BJ (cell line): ENCODE measurements at regions not wholly inside any gene's neighbourhood (a gene's known extent, or its start where the extent isn't known, plus 50 kb on each side); places are given as distances from the start of the nearest gene placed in this dataset.

Source experiments
- CTCF ChIA-PET: fragments of 350-600 bp; formaldehyde crosslinking; extraction: SDS; loops from one replicate; lab custom pipeline; 2021; ENCODE audit warnings: antibody characterized with exemption, inconsistent platforms; lab: Yijun Ruan, JAX
- POLR2A ChIA-PET: fragments of 300-600 bp; sonication (Branson Sonifier 250); formaldehyde crosslinking; extraction: SDS; loops from one replicate; lab custom pipeline; 2021; ENCODE audit warnings: antibody characterized with exemption; lab: Charles Lee
- DNase-seq: peaks from one replicate; pipeline ENCODE4 v3.0.0-alpha.2; 2011; ENCODE audit warnings: low read depth
- H3K27me3 ChIP-seq: 2 replicates; pipeline ENCODE4 v1.6.0; 2011; ENCODE audit warnings: low read length; ENCODE audit not compliant: control insufficient read depth, insufficient read depth
- H3K36me3 ChIP-seq: 2 replicates; pipeline ENCODE4 v1.5.1; 2011; ENCODE audit warnings: low read length; ENCODE audit not compliant: control insufficient read depth, insufficient read depth
- H3K4me3 ChIP-seq: 2 replicates; pipeline ENCODE4 v1.5.1; 2011; ENCODE audit warnings: low read depth, mild to moderate bottlenecking, control low read depth, low read length
- TF ChIP-seq, protein P1 (sequence below): IDR thresholded peaks from 2 replicates; pipeline ENCODE4 v1.5.1; 2011; ENCODE audit warnings: low read depth, mild to moderate bottlenecking, control low read depth, inconsistent platforms, low read length, moderate library complexity; ENCODE audit not compliant: insufficient read depth

GRCh38 chr10:78982726-78983125 lies 86.0 kb upstream of the ZMIZ1 start:
- TF ChIP-seq, protein P1, sequence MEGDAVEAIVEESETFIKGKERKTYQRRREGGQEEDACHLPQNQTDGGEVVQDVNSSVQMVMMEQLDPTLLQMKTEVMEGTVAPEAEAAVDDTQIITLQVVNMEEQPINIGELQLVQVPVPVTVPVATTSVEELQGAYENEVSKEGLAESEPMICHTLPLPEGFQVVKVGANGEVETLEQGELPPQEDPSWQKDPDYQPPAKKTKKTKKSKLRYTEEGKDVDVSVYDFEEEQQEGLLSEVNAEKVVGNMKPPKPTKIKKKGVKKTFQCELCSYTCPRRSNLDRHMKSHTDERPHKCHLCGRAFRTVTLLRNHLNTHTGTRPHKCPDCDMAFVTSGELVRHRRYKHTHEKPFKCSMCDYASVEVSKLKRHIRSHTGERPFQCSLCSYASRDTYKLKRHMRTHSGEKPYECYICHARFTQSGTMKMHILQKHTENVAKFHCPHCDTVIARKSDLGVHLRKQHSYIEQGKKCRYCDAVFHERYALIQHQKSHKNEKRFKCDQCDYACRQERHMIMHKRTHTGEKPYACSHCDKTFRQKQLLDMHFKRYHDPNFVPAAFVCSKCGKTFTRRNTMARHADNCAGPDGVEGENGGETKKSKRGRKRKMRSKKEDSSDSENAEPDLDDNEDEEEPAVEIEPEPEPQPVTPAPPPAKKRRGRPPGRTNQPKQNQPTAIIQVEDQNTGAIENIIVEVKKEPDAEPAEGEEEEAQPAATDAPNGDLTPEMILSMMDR = no peak
- H3K36me3 ChIP-seq = no peaks in the 10 kb centered on the region
- POLR2A ChIA-PET = no interaction called here
- H3K4me3 ChIP-seq = no peak overlapping the region
- no peaks in the 10 kb centered on the region for H3K27me3 ChIP-seq
- CTCF ChIA-PET = no interaction called here
- DNase-seq = no peak

DNA sequence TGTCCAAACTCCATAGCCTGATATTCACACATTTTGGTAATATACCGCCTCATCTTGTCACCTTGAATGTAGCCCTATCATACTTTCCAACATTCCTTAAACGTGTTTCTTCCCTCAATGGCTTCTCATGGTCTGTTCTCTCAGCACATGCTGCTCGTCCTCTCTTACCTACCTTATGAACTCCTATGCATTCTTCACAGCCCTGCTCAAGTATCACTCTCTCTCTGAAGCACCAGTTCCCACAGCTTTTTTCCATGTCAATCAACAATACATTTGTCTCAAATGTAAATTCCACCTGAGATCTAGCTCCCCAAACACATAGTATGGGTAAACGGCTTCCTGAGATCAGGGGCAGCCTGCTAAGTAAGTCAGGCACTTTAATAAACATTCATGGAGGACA lies 85.2 kb upstream of the ZMIZ1 start:
- H3K27me3 ChIP-seq = no peaks in the 10 kb centered on the region
- ChIA-PET POLR2A (no interaction called here), CTCF (interaction anchor here (0.6 kb wide), 1 partner anchor 12 kb away, joined by 5 read pairs; no protein-coding TSS in a partner anchor)
- no peak overlapping the region for H3K4me3 ChIP-seq
- H3K36me3 ChIP-seq = no peaks in the 10 kb centered on the region
- DNase-seq = no peak
- TF ChIP-seq, protein P1 = no peak

GRCh38 chr10:78985973-78986818 lies 82.6 kb upstream of the ZMIZ1 start:
- no peaks in the 10 kb centered on the region for H3K27me3 ChIP-seq
- ChIA-PET CTCF (interaction anchor here (0.9 to 5.1 kb wide), 4 partner anchors 12 to 209 kb away, joined by 3 to 22 read pairs (median 6); no protein-coding TSS in a partner anchor), POLR2A (no interaction called here)
- H3K4me3 ChIP-seq = no peak overlapping the region
- TF ChIP-seq, protein P1 = no peak
- no peaks in the 10 kb centered on the region for H3K36me3 ChIP-seq
- no peak for DNase-seq

DNA sequence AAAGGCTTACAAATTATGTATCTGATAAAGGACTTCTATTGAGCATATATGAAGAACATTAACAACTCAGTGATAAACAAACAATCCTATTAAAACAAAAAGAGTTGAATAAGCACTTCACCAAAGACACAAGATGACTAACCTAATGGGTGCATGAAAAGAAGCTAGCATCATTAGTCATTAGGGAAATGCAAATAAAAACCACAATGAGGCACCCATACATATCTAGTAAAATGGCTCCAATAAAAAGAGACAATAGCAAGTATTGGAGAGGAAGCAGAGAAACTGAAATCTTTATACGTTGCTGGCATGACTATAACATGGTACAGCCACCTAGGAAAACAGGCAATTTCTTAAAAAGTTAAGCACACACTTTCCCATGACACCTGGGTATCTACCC lies 77.6 kb upstream of the ZMIZ1 start:
- no peaks in the 10 kb centered on the region for H3K36me3 ChIP-seq
- CTCF ChIA-PET = no interaction called here
- DNase-seq = no peak
- POLR2A ChIA-PET = no interaction called here
- no peak overlapping the region for H3K4me3 ChIP-seq
- no peaks in the 10 kb centered on the region for H3K27me3 ChIP-seq
- TF ChIP-seq, protein P1 = no peak

DNA sequence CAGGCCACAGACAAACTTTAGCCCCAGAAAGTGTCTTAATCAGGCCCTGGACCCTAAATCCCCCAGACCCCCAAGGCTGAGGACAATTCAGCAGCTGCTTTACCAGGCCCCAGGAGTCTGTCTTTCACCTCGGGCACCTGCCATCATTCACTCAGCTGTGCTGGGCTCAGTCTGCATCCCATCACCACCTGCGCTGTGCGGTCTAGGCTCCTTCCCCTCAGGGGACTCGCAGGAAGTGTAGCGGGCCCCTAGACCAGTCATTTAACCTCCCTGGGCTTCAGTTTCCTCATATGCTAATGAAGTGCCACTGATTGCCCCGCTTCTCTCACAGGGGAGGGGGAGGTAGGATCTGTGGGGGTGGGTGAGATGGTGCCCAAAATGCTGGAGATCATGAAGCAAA lies 76.4 kb upstream of the ZMIZ1 start:
- Histone ChIP-seq H3K36me3 (no peaks in the 10 kb centered on the region), H3K27me3 (peaks cover 1% of the 10 kb centered on the region; the same call in 1 of the 2 replicates), H3K4me3 (no peak overlapping the region)
- POLR2A ChIA-PET = no interaction called here
- CTCF ChIA-PET = interaction anchor here (1.1 kb wide), 1 partner anchor 17 kb away, joined by 3 read pairs; no protein-coding TSS in a partner anchor
- no peak for DNase-seq
- TF ChIP-seq, protein P1 = no peak
